ENCODE measurements at regions not wholly inside any gene's neighbourhood (a gene's known extent, or its start where the extent isn't known, plus 50 kb on each side); places are given as distances from the start of the nearest gene placed in this dataset.

DNA sequence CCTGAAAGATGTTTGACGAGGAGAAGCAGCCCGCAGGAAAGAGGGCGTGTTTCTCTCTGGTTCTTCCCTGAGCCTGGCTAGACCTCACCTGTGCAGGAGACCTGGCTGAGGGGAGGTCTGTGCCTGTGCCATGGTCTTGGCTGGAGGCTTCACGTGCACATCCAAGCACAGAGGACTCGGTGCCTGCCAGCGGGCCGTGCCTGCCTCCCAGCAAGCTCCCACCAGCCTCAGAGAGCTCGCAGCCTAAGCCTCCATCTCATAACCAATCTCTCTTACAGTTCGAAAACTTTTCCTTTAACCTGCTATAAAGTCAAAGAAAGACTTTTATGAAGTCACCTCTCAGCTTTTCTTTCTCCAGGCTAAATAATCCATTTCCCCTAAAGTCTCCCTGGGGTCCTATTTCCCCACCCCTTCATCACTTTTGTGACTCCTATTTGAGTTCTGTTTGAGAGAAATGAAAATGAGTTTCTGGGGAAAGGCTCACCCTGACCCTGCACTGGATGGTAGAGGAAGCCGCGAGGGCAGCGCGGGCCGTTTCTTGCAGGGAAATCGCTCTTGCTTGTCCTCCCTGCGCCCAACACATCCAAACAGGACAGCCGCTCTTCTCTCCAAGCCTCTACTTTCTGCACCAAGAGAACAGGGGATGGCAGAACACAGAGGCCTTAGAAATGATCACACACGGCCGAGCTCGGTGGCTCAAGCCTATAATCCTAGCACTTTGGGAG lies 521.0 kb downstream of the SOX11 start:
- no peaks in the 10 kb centered on the region for H3K4me1 Mint-ChIP-seq
- peaks cover 67% of the 10 kb centered on the region for H3K36me3 Mint-ChIP-seq
- no peak overlapping the region for H3K4me3 Mint-ChIP-seq
- ChIA-PET POLR2A (no interaction called here), CTCF (no interaction called here)
- DNase-seq (ENCODE audit: low spot score) = no peak
- no peak overlapping the region for H3K27ac Mint-ChIP-seq
- no peaks in the 10 kb centered on the region; the same call in 1 of the 2 replicates for H3K27me3 Mint-ChIP-seq (ENCODE audit: low read depth)
- no peak for TF ChIP-seq TEAD1 (CRISPR knock-in tag; IDR thresholded peaks at IDR 0.05)
- TF ChIP-seq FOXJ3 (CRISPR knock-in tag; IDR thresholded peaks at IDR 0.05; ENCODE audit: borderline replicate concordance) = no peak
- no peak for TF ChIP-seq ZNF423 (CRISPR knock-in tag; IDR thresholded peaks at IDR 0.05)
- TF ChIP-seq, protein P1, sequence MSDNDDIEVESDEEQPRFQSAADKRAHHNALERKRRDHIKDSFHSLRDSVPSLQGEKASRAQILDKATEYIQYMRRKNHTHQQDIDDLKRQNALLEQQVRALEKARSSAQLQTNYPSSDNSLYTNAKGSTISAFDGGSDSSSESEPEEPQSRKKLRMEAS (CRISPR knock-in tag; IDR thresholded peaks at IDR 0.05) = no peak
- TF ChIP-seq, protein P2, sequence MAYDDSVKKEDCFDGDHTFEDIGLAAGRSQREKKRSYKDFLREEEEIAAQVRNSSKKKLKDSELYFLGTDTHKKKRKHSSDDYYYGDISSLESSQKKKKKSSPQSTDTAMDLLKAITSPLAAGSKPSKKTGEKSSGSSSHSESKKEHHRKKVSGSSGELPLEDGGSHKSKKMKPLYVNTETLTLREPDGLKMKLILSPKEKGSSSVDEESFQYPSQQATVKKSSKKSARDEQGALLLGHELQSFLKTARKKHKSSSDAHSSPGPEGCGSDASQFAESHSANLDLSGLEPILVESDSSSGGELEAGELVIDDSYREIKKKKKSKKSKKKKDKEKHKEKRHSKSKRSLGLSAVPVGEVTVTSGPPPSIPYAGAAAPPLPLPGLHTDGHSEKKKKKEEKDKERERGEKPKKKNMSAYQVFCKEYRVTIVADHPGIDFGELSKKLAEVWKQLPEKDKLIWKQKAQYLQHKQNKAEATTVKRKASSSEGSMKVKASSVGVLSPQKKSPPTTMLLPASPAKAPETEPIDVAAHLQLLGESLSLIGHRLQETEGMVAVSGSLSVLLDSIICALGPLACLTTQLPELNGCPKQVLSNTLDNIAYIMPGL (CRISPR knock-in tag; IDR thresholded peaks at IDR 0.05) = no peak
- TF ChIP-seq, protein P3, sequence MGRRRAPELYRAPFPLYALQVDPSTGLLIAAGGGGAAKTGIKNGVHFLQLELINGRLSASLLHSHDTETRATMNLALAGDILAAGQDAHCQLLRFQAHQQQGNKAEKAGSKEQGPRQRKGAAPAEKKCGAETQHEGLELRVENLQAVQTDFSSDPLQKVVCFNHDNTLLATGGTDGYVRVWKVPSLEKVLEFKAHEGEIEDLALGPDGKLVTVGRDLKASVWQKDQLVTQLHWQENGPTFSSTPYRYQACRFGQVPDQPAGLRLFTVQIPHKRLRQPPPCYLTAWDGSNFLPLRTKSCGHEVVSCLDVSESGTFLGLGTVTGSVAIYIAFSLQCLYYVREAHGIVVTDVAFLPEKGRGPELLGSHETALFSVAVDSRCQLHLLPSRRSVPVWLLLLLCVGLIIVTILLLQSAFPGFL (CRISPR knock-in tag; IDR thresholded peaks at IDR 0.05; ENCODE audit: borderline replicate concordance) = no peak
- no peak for TF ChIP-seq NFATC4 (CRISPR knock-in tag; IDR thresholded peaks at IDR 0.05)
- TF ChIP-seq, protein P4, sequence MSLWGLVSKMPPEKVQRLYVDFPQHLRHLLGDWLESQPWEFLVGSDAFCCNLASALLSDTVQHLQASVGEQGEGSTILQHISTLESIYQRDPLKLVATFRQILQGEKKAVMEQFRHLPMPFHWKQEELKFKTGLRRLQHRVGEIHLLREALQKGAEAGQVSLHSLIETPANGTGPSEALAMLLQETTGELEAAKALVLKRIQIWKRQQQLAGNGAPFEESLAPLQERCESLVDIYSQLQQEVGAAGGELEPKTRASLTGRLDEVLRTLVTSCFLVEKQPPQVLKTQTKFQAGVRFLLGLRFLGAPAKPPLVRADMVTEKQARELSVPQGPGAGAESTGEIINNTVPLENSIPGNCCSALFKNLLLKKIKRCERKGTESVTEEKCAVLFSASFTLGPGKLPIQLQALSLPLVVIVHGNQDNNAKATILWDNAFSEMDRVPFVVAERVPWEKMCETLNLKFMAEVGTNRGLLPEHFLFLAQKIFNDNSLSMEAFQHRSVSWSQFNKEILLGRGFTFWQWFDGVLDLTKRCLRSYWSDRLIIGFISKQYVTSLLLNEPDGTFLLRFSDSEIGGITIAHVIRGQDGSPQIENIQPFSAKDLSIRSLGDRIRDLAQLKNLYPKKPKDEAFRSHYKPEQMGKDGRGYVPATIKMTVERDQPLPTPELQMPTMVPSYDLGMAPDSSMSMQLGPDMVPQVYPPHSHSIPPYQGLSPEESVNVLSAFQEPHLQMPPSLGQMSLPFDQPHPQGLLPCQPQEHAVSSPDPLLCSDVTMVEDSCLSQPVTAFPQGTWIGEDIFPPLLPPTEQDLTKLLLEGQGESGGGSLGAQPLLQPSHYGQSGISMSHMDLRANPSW (CRISPR knock-in tag; conservative IDR thresholded peaks at IDR 0.05; ENCODE audit: low read depth) = no peak
- no peak for TF ChIP-seq SOX15 (CRISPR knock-in tag; IDR thresholded peaks at IDR 0.05)
- no peak for TF ChIP-seq ZNF219 (CRISPR knock-in tag; IDR thresholded peaks at IDR 0.05; ENCODE audit: borderline replicate concordance)
- no peak for TF ChIP-seq ZNF396 (CRISPR knock-in tag; IDR thresholded peaks at IDR 0.05; ENCODE audit: borderline replicate concordance)
- no peak for ATAC-seq
- peaks cover 81% of the 10 kb centered on the region for H3K9me3 Mint-ChIP-seq

DNA sequence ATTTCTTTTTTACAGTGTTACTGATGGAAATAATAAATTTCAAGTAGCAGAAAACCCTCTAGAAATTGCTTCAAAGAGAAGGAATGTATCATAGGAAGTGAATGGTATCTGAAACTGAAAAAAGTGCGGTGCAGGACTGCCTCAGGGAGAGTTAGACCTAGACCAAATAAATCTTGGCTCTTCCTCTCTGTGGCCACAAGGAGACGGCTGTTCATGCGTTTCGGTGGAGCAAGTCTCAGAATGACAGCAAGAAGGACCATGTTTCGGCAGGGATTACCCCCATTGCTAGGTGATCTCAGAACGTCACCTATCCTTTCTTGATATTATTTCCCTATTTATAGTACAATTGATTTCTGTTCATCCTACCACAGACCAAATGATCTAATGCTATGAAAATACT lies 522.3 kb downstream of the SOX11 start:
- peaks cover 82% of the 10 kb centered on the region for H3K9me3 Mint-ChIP-seq
- no peaks in the 10 kb centered on the region; the same call in 1 of the 2 replicates for H3K27me3 Mint-ChIP-seq (ENCODE audit: low read depth)
- no peak overlapping the region for H3K27ac Mint-ChIP-seq
- no peak for DNase-seq (ENCODE audit: low spot score)
- TF ChIP-seq ZNF317 (CRISPR knock-in tag; IDR thresholded peaks at IDR 0.05; ENCODE audit: borderline replicate concordance, low read depth) = no peak
- TF ChIP-seq, protein P5, sequence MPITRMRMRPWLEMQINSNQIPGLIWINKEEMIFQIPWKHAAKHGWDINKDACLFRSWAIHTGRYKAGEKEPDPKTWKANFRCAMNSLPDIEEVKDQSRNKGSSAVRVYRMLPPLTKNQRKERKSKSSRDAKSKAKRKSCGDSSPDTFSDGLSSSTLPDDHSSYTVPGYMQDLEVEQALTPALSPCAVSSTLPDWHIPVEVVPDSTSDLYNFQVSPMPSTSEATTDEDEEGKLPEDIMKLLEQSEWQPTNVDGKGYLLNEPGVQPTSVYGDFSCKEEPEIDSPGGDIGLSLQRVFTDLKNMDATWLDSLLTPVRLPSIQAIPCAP (CRISPR knock-in tag; IDR thresholded peaks at IDR 0.05) = no peak
- TF ChIP-seq ZNF219 (CRISPR knock-in tag; IDR thresholded peaks at IDR 0.05; ENCODE audit: borderline replicate concordance) = no peak
- TF ChIP-seq IRF2 (CRISPR knock-in tag; IDR thresholded peaks at IDR 0.05; ENCODE audit: borderline replicate concordance, low read depth) = no peak
- TF ChIP-seq ZNF263 (CRISPR knock-in tag; IDR thresholded peaks at IDR 0.05; ENCODE audit: low read depth) = no peak
- TF ChIP-seq, protein P6, sequence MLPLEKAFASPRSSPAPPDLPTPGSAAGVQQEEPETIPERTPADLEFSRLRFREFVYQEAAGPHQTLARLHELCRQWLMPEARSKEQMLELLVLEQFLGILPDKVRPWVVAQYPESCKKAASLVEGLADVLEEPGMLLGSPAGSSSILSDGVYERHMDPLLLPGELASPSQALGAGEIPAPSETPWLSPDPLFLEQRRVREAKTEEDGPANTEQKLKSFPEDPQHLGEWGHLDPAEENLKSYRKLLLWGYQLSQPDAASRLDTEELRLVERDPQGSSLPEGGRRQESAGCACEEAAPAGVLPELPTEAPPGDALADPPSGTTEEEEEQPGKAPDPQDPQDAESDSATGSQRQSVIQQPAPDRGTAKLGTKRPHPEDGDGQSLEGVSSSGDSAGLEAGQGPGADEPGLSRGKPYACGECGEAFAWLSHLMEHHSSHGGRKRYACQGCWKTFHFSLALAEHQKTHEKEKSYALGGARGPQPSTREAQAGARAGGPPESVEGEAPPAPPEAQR (CRISPR knock-in tag; IDR thresholded peaks at IDR 0.05) = no peak
- no peak for TF ChIP-seq KAT7 (CRISPR knock-in tag; IDR thresholded peaks at IDR 0.05; ENCODE audit: borderline replicate concordance)
- TF ChIP-seq NR2C2 (CRISPR knock-in tag; IDR thresholded peaks at IDR 0.05) = no peak
- H3K4me1 Mint-ChIP-seq = no peaks in the 10 kb centered on the region
- no peak overlapping the region for H3K4me3 Mint-ChIP-seq
- POLR2A ChIA-PET = no interaction called here
- peaks cover 72% of the 10 kb centered on the region for H3K36me3 Mint-ChIP-seq
- CTCF ChIA-PET = no interaction called here
- ATAC-seq = no peak

Data from WTC11 (cell line).